Hepatocyte (in vitro differentiated cells): ENCODE measurements at regions not wholly inside any gene's neighbourhood (a gene's known extent, or its start where the extent isn't known, plus 50 kb on each side); places are given as distances from the start of the nearest gene placed in this dataset.

ENCODE experiments used
- DNase-seq: peaks from one replicate; pipeline ENCODE4 v3.0.0-alpha.2; 2016; ENCODE audit warnings: low spot score
- H2AFZ ChIP-seq: fragments of 200-600 bp; sonication (generic); 2 replicates; pipeline ENCODE4 v1.6.0; 2016; ENCODE audit warnings: antibody characterized with exemption, mild to moderate bottlenecking
- H3K27ac ChIP-seq: fragments of 200-600 bp; sonication (generic); 2 replicates; pipeline ENCODE4 v1.5.1; 2016; ENCODE audit warnings: mild to moderate bottlenecking
- H3K27me3 ChIP-seq: fragments of 200-600 bp; sonication (generic); 2 replicates; pipeline ENCODE4 v1.6.1; 2016
- H3K36me3 ChIP-seq: fragments of 200-600 bp; sonication (generic); replicated peaks from 2 replicates; pipeline ENCODE4 v1.5.1; 2016; ENCODE audit warnings: low read depth; ENCODE audit not compliant: insufficient read depth
- H3K4me1 ChIP-seq: fragments of 200-600 bp; sonication (generic); 2 replicates; pipeline ENCODE4 v1.5.1; 2016; ENCODE audit warnings: mild to moderate bottlenecking, moderate library complexity; ENCODE audit not compliant: insufficient read depth
- H3K4me2 ChIP-seq: fragments of 200-600 bp; sonication (generic); 2 replicates; pipeline ENCODE4 v1.6.0; 2016
- H3K4me3 ChIP-seq: fragments of 200-600 bp; sonication (generic); 2 replicates; pipeline ENCODE4 v1.5.1; 2016; ENCODE audit warnings: mild to moderate bottlenecking
- H3K79me2 ChIP-seq: fragments of 200-600 bp; sonication (generic); 2 replicates; pipeline ENCODE4 v1.6.0; 2017; ENCODE audit warnings: mild to moderate bottlenecking
- H3K9me2 ChIP-seq: fragments of 200-600 bp; sonication (generic); replicated peaks from 2 replicates; pipeline ENCODE4 v1.6.0; 2017; ENCODE audit warnings: mild to moderate bottlenecking; ENCODE audit not compliant: insufficient read depth
- H3K9me3 ChIP-seq: fragments of 200-600 bp; sonication (generic); 2 replicates; pipeline ENCODE4 v1.5.1; 2016; ENCODE audit warnings: low read depth, mild to moderate bottlenecking
- H4K20me1 ChIP-seq: fragments of 200-600 bp; sonication (generic); 2 replicates; pipeline ENCODE4 v1.6.0; 2016; ENCODE audit warnings: mild to moderate bottlenecking; ENCODE audit not compliant: insufficient read depth, poor library complexity, severe bottlenecking
- EZH2 ChIP-seq: fragments of 200-600 bp; sonication (generic); IDR thresholded peaks from 2 replicates; pipeline ENCODE4 v1.6.1; 2016; ENCODE audit warnings: antibody characterized with exemption, mild to moderate bottlenecking, borderline replicate concordance
- EZH2phosphoT487 ChIP-seq: fragments of 200-600 bp; sonication (generic); IDR thresholded peaks from one replicate; pipeline ENCODE4 v1.6.1; 2018; ENCODE audit warnings: antibody characterized with exemption, mild to moderate bottlenecking, low read depth, moderate library complexity; ENCODE audit not compliant: unreplicated experiment, severe bottlenecking
- WGBS: methylation state at CpG from one replicate; pipeline ENCODE4 v1.1.6; 2016; ENCODE audit warnings: low lambda C conversion rate; ENCODE audit errors: missing lambda C conversion rate; 5-methylcytosine and 5-hydroxymethylcytosine counted together
- TF ChIP-seq, protein P1 (sequence below): fragments of 200-600 bp; sonication (generic); IDR thresholded peaks from 2 replicates; pipeline ENCODE4 v1.5.1; 2016; ENCODE audit warnings: antibody characterized with exemption, mild to moderate bottlenecking; ENCODE audit not compliant: poor library complexity

DNA sequence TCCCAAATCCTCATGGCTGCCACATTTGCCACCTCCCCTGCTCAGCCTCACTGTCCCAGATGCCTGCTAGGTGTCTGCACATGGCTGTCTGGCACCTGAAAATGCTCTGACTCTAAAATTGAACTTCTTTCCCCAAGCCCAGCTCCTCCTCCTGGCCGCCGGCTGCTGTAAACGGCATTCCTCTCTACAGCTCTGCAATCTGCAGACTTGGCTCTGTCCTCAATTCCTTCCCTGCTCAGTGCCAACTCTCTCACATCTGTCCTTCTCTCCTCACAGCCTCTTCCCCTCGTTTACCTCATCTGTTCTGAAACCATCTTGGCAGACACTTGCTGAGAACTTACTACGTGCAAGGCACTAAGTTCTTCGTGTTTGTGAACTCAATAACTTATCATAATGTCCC lies 169.4 kb upstream of the SYT13 start:
- Histone ChIP-seq H3K9me3 (no peaks in the 10 kb centered on the region), H3K9me2 (no peaks in the 10 kb centered on the region), H4K20me1 (no peaks in the 10 kb centered on the region), H3K4me1 (no peaks in the 10 kb centered on the region), H3K79me2 (no peaks in the 10 kb centered on the region), H3K4me2 (no peak overlapping the region), H3K36me3 (no peaks in the 10 kb centered on the region), H3K27ac (no peak overlapping the region), H3K27me3 (no peaks in the 10 kb centered on the region), H3K4me3 (no peak overlapping the region), H2AFZ (no peak overlapping the region)
- 66% methylated on average over 6 of the region's 6 CpGs for WGBS
- TF ChIP-seq, protein P1, sequence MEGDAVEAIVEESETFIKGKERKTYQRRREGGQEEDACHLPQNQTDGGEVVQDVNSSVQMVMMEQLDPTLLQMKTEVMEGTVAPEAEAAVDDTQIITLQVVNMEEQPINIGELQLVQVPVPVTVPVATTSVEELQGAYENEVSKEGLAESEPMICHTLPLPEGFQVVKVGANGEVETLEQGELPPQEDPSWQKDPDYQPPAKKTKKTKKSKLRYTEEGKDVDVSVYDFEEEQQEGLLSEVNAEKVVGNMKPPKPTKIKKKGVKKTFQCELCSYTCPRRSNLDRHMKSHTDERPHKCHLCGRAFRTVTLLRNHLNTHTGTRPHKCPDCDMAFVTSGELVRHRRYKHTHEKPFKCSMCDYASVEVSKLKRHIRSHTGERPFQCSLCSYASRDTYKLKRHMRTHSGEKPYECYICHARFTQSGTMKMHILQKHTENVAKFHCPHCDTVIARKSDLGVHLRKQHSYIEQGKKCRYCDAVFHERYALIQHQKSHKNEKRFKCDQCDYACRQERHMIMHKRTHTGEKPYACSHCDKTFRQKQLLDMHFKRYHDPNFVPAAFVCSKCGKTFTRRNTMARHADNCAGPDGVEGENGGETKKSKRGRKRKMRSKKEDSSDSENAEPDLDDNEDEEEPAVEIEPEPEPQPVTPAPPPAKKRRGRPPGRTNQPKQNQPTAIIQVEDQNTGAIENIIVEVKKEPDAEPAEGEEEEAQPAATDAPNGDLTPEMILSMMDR: no peak
- TF ChIP-seq EZH2 (no peak), EZH2phosphoT487 (no peak)
- DNase-seq: no peak

DNA sequence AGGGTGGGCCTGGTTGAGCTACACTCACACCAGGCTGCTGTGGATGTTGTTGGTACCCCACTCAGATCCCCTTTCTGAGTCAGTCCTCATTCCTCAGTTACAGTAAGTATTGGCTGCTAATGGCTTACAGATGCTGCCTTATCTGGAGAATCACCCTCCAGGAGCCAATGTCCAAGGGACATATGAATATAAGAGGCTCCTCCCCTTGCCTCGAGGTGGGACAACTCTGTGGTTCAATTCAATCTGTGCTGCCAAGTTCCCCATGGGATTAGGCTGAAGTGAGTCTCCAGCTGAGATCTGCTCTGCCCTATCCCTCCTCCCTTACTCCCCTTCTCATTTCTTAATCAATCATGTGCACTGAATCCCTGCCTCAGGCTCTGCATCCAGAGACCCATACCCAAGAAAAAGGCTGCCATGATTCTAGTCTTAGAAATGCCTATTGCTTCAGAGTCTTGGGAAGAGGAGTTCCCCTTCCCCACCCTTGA lies 168.8 kb upstream of the SYT13 start:
- H3K9me2 ChIP-seq: no peaks in the 10 kb centered on the region
- WGBS: 70% methylated on average over 1 of the region's 1 CpG

DNA sequence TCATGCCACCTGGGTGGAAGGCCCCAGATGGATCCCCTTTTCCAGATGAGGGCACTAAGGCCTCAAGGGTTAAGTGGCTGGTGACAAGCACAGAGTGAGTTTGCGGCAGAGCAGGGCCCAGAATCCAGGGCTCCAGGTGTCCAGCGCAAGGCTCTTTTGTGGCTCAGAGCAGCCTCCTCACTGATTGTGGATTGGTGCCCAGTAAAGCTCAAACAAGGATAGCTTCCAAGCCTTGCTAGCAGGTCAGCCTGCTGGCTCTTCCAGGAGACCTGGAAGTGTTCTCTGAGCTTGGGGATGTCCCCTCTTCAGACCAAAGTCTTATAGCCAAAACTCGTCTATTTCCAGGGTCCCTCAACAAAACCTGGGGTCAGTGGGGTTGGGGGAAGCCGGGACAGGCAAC lies 167.6 kb upstream of the SYT13 start:
- Histone ChIP-seq H3K79me2 (no peaks in the 10 kb centered on the region), H3K27ac (no peak overlapping the region), H3K4me3 (no peak overlapping the region), H3K9me3 (no peaks in the 10 kb centered on the region), H3K9me2 (no peaks in the 10 kb centered on the region), H3K4me1 (no peaks in the 10 kb centered on the region), H3K4me2 (no peak overlapping the region), H3K27me3 (no peaks in the 10 kb centered on the region), H4K20me1 (no peaks in the 10 kb centered on the region), H3K36me3 (no peaks in the 10 kb centered on the region), H2AFZ (no peak overlapping the region)
- 55% methylated on average over 4 of the region's 4 CpGs for WGBS
- DNase-seq: no peak
- TF ChIP-seq EZH2 (no peak), EZH2phosphoT487 (no peak)
- TF ChIP-seq, protein P1: no peak

More for the DNA sequence above, 168.8 kb upstream of the SYT13 start:
- no peaks in the 10 kb centered on the region for H3K27me3 ChIP-seq
- no peaks in the 10 kb centered on the region for H3K9me3 ChIP-seq
- no peaks in the 10 kb centered on the region for H3K79me2 ChIP-seq
- H2AFZ ChIP-seq: no peak overlapping the region
- H3K4me3 ChIP-seq: no peak overlapping the region
- H3K4me2 ChIP-seq: no peak overlapping the region
- H4K20me1 ChIP-seq: no peaks in the 10 kb centered on the region
- DNase-seq: no peak
- H3K4me1 ChIP-seq: no peaks in the 10 kb centered on the region
- no peaks in the 10 kb centered on the region for H3K36me3 ChIP-seq
- TF ChIP-seq EZH2phosphoT487 (no peak), EZH2 (no peak)
- TF ChIP-seq, protein P1: no peak
- H3K27ac ChIP-seq: no peak overlapping the region
